Fibroblast of lung (primary cell): ENCODE measurements at regions not wholly inside any gene's neighbourhood (a gene's known extent, or its start where the extent isn't known, plus 50 kb on each side); places are given as distances from the start of the nearest gene placed in this dataset.
A peak's percentile ranks its signal among the peaks of the same experiment; 100 is the strongest.

Experiments used
- DNase-seq, 2 donors: peaks; one replicate each; pipeline versions ENCODE4 v3.0.0 to v3.0.0-alpha.2; 2010; ENCODE audit warnings: low read depth in 2 of 2
- H2AFZ ChIP-seq: 2 replicates; pipeline ENCODE4 v1.5.1; 2012; ENCODE audit warnings: low read length, control low read depth, inconsistent platforms
- H3K27ac ChIP-seq: 2 replicates; pipeline ENCODE4 v1.5.1; 2011; ENCODE audit warnings: low read length, control low read depth; ENCODE audit not compliant: insufficient read depth
- H3K27me3 ChIP-seq: 2 replicates; pipeline ENCODE4 v1.5.1; 2011; ENCODE audit warnings: mild to moderate bottlenecking, low read length; ENCODE audit not compliant: control insufficient read depth, insufficient read depth
- H3K36me3 ChIP-seq: 2 replicates; pipeline ENCODE4 v1.5.1; 2011; ENCODE audit warnings: low read length; ENCODE audit not compliant: control insufficient read depth, insufficient read depth
- H3K4me1 ChIP-seq: 2 replicates; pipeline ENCODE4 v1.5.1; 2011; ENCODE audit warnings: low read length; ENCODE audit not compliant: control insufficient read depth, insufficient read depth; ENCODE audit errors: extremely low read depth
- H3K4me2 ChIP-seq: 2 replicates; pipeline ENCODE4 v1.5.1; 2011; ENCODE audit warnings: low read length, control low read depth; ENCODE audit not compliant: insufficient read depth; ENCODE audit errors: extremely low read depth
- H3K4me3 ChIP-seq, 4 experiments: fragments of 200-600 bp in 1 of 4; sonication (generic) in 1 of 4; replicated peaks in 1 of 4; 2 replicates each; pipeline ENCODE4 v1.5.1; 2011 to 2016; ENCODE audit warnings: low read length in 4 of 4, low read depth in 3 of 4, mild to moderate bottlenecking in 3 of 4, control low read depth in 2 of 4, inconsistent platforms in 1 of 4, mixed read lengths in 1 of 4; ENCODE audit not compliant: insufficient read depth in 1 of 4; ENCODE audit errors: control extremely low read depth in 1 of 4
- H3K79me2 ChIP-seq: 2 replicates; pipeline ENCODE4 v1.5.1; 2012; ENCODE audit warnings: mild to moderate bottlenecking, low read length, inconsistent platforms; ENCODE audit not compliant: control insufficient read depth, insufficient read depth
- H3K9ac ChIP-seq: 2 replicates; pipeline ENCODE4 v1.5.1; 2011; ENCODE audit warnings: mild to moderate bottlenecking, low read length, control low read depth; ENCODE audit not compliant: insufficient read depth
- H3K9me3 ChIP-seq: 2 replicates; pipeline ENCODE4 v1.5.1; 2012; ENCODE audit warnings: low read depth, low read length; ENCODE audit not compliant: control insufficient read depth, insufficient read depth
- H4K20me1 ChIP-seq: 2 replicates; pipeline ENCODE4 v1.5.1; 2011; ENCODE audit warnings: low read length; ENCODE audit not compliant: control insufficient read depth, insufficient read depth; ENCODE audit errors: extremely low read depth
- EZH2 ChIP-seq: IDR thresholded peaks from 2 replicates; pipeline ENCODE4 v1.5.1; 2012; ENCODE audit warnings: low read length, control low read depth, mild to moderate bottlenecking; ENCODE audit errors: missing control alignments
- TF ChIP-seq, protein P1 (sequence below), 2 donors: IDR thresholded peaks in 1 of 2; conservative IDR thresholded peaks in 1 of 2; 1 replicate in 1 of 2; 2 replicates in 1 of 2; pipeline ENCODE4 v1.5.1; 2011 to 2012; ENCODE audit warnings: low read length in 2 of 2, control low read depth in 1 of 2, inconsistent platforms in 1 of 2, low read depth in 1 of 2, mild to moderate bottlenecking in 1 of 2

DNA sequence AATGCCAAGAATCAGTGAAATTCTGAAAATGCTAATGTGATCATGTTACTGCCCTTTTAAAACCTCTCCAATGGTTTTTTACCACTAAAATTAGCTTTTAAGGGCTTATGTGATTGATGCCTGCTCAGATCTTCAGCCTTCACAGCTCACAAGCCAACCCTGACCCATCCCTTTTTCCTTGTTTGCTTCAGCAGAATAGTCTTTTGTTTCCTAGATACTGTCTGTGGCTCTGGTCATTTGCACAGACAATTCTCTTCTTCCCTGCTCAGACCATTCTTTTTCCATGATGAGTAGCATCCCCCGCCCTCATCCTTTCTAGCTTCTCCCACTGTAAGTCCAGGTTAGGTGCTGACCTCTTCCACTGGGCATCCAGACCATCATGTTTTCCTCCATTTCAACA, 164.9 kb upstream of the NT5C1B start:
- no peaks in the 10 kb centered on the region for H3K9me3 ChIP-seq
- no peak overlapping the region for H2AFZ ChIP-seq
- no peak overlapping the region for H3K27ac ChIP-seq
- H3K4me3 ChIP-seq: no peak overlapping the region
- H3K4me1 ChIP-seq: no peaks in the 10 kb centered on the region
- H4K20me1 ChIP-seq: no peaks in the 10 kb centered on the region
- no peaks in the 10 kb centered on the region for H3K36me3 ChIP-seq
- H3K4me2 ChIP-seq: no peak overlapping the region
- no peak for DNase-seq
- no peaks in the 10 kb centered on the region for H3K27me3 ChIP-seq
- no peak overlapping the region for H3K9ac ChIP-seq
- H3K79me2 ChIP-seq: no peaks in the 10 kb centered on the region
- TF ChIP-seq, protein P1, sequence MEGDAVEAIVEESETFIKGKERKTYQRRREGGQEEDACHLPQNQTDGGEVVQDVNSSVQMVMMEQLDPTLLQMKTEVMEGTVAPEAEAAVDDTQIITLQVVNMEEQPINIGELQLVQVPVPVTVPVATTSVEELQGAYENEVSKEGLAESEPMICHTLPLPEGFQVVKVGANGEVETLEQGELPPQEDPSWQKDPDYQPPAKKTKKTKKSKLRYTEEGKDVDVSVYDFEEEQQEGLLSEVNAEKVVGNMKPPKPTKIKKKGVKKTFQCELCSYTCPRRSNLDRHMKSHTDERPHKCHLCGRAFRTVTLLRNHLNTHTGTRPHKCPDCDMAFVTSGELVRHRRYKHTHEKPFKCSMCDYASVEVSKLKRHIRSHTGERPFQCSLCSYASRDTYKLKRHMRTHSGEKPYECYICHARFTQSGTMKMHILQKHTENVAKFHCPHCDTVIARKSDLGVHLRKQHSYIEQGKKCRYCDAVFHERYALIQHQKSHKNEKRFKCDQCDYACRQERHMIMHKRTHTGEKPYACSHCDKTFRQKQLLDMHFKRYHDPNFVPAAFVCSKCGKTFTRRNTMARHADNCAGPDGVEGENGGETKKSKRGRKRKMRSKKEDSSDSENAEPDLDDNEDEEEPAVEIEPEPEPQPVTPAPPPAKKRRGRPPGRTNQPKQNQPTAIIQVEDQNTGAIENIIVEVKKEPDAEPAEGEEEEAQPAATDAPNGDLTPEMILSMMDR (conservative IDR thresholded peaks at IDR 0.05 in 1 of 2, IDR thresholded peaks at IDR 0.05 in 1 of 2; ENCODE audit: low read depth in 1 of 2, low read length in 2 of 2): no peak
- TF ChIP-seq EZH2: no peak

DNA sequence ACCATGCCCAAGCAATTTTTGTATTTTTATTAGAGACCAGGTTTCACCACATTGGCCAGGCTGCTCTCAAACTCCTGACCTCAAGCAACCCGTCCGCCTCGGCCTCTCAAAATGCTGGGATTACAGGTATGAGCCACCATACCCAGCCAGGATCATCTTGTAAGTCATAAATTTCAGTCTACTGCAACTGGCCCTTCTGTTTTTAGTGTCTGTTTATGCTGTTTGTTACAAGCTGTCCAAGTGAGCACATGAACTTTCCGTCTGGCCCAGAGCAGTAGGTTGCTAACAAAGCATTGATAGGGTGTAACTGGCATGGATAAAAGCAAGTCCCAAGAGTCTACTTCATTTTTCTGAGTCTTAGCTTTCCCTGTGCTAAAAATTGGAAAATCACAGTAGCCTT, 164.4 kb upstream of the NT5C1B start:
- H3K27ac ChIP-seq: no peak overlapping the region
- no peak for TF ChIP-seq EZH2
- TF ChIP-seq, protein P1 (conservative IDR thresholded peaks at IDR 0.05 in 1 of 2, IDR thresholded peaks at IDR 0.05 in 1 of 2; ENCODE audit: low read depth in 1 of 2, low read length in 2 of 2): no peak

DNA sequence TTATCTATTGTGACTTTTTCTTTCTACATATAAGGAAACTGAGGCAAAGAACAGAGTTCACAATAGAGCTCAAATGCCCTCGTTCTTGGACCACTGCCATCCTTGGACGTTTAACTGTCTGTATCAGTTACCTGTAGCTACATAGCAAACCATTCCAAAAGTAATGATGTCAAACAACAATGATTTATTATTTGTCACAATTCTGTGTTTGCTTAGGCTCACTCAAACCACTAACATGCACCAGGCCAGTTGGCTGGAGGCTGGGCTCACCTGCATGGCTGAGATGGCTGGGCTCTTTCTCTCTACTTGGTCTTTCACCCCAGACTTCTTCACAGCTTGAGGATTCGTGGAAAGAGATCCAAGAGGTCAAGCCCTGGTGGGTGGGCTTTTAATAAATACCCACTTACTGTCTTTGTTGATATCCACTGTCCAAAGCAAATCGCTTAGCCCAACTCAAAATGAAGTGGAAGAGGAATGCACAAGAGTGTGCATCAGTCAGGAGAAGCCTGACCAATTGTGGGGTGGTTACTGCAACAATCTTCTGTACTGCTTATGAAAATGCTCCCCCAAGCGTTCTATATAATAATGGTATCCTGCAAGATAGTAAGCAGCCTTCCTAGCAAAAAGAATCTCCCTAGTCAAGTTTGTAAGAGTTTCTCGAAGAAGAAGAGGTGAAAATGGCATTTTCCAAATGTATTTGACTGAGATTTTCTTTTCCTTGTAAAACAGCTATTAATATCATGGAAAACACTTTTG, 163.5 kb upstream of the NT5C1B start:
- Histone ChIP-seq H3K79me2 (no peaks in the 10 kb centered on the region), H3K9me3 (no peaks in the 10 kb centered on the region), H4K20me1 (no peaks in the 10 kb centered on the region), H3K27me3 (no peaks in the 10 kb centered on the region), H3K4me1 (no peaks in the 10 kb centered on the region), H3K9ac (no peak overlapping the region), H3K4me3 (no peak overlapping the region), H3K4me2 (no peak overlapping the region), H2AFZ (no peak overlapping the region), H3K36me3 (no peaks in the 10 kb centered on the region), H3K27ac (no peak overlapping the region)
- TF ChIP-seq, protein P1 (conservative IDR thresholded peaks at IDR 0.05 in 1 of 2, IDR thresholded peaks at IDR 0.05 in 1 of 2; ENCODE audit: low read depth in 1 of 2, low read length in 2 of 2): no peak
- TF ChIP-seq EZH2: no peak
- DNase-seq: peak in 1 of 2 donors; percentile 42

More for the DNA sequence above, 164.4 kb upstream of the NT5C1B start:
- no peaks in the 10 kb centered on the region for H3K79me2 ChIP-seq
- H3K27me3 ChIP-seq: no peaks in the 10 kb centered on the region
- no peak overlapping the region for H3K4me2 ChIP-seq
- no peak overlapping the region for H3K4me3 ChIP-seq
- no peak overlapping the region for H2AFZ ChIP-seq
- no peaks in the 10 kb centered on the region for H3K4me1 ChIP-seq
- H3K9me3 ChIP-seq: no peaks in the 10 kb centered on the region
- DNase-seq: no peak
- H4K20me1 ChIP-seq: no peaks in the 10 kb centered on the region
- H3K36me3 ChIP-seq: no peaks in the 10 kb centered on the region
- no peak overlapping the region for H3K9ac ChIP-seq
